Lung (tissue), 11 donors: ENCODE measurements at regions not wholly inside any gene's neighbourhood (a gene's known extent, or its start where the extent isn't known, plus 50 kb on each side); places are given as distances from the start of the nearest gene placed in this dataset.

Source experiments
- ATAC-seq: fragments of 200-7000 bp; cut with Tn5 transposase; one replicate; pipeline ENCODE4 v1.9.1; 2020; ENCODE audit warnings: moderate number of reproducible peaks; ENCODE audit not compliant: insufficient read depth, low FRiP score
- DNase-seq, 3 donors: peaks; one replicate each; pipeline ENCODE4 v3.0.0-alpha.2; 2013 to 2017
- H3K27ac ChIP-seq, 2 donors: one replicate each; pipeline ENCODE4 v1.5.1; 2013; ENCODE audit warnings: mild to moderate bottlenecking in 2 of 2, moderate library complexity in 2 of 2, control low read depth in 1 of 2, inconsistent platforms in 1 of 2, low read depth in 1 of 2, low read length in 1 of 2
- H3K27me3 ChIP-seq, 3 donors: one replicate each; pipeline ENCODE4 v1.5.1; 2013; ENCODE audit warnings: low read length in 2 of 3; ENCODE audit not compliant: control insufficient read depth in 3 of 3, insufficient read depth in 3 of 3
- H3K36me3 ChIP-seq, 4 donors: one replicate each; pipeline ENCODE4 v1.5.1; 2013; ENCODE audit warnings: low read length in 4 of 4, mild to moderate bottlenecking in 1 of 4, moderate library complexity in 1 of 4; ENCODE audit not compliant: control insufficient read depth in 4 of 4, insufficient read depth in 4 of 4
- H3K4me1 ChIP-seq, 5 donors: one replicate each; pipeline ENCODE4 v1.5.1; 2013; ENCODE audit warnings: low read length in 5 of 5, mild to moderate bottlenecking in 2 of 5, moderate library complexity in 1 of 5; ENCODE audit not compliant: control insufficient read depth in 5 of 5, insufficient read depth in 5 of 5
- H3K4me3 ChIP-seq: one replicate; pipeline ENCODE4 v1.5.1; 2013; ENCODE audit warnings: mild to moderate bottlenecking, control low read depth, moderate library complexity
- H3K9ac ChIP-seq, 2 donors: one replicate each; pipeline ENCODE4 v1.5.1; 2013; ENCODE audit warnings: low read length in 2 of 2, control low read depth in 1 of 2; ENCODE audit not compliant: insufficient read depth in 1 of 2
- H3K9me3 ChIP-seq, 4 donors: one replicate each; pipeline ENCODE4 v1.5.1; 2013; ENCODE audit warnings: low read length in 3 of 4, mild to moderate bottlenecking in 1 of 4, moderate library complexity in 1 of 4; ENCODE audit not compliant: control insufficient read depth in 4 of 4, insufficient read depth in 3 of 4
- WGBS, 2 donors: extraction: QIAGEN DNeasy Blood & Tissue Kit; methylation state at CpG; one replicate each; pipeline ENCODE4 v1.1.7; 2013; 5-methylcytosine and 5-hydroxymethylcytosine counted together
- TF ChIP-seq, protein P1 (sequence below): IDR thresholded peaks from 2 replicates; pipeline ENCODE4 v1.5.1; 2012; ENCODE audit warnings: mild to moderate bottlenecking; ENCODE audit errors: control extremely low read depth, extremely low read depth
- donor health status: control.
- donor health status: control.
- donor health status: Bipolar disorder and iron deficiency.
- donor health status: healthy.
- donor health status: DM: yes; HTN: yes; CAD: no.

DNA sequence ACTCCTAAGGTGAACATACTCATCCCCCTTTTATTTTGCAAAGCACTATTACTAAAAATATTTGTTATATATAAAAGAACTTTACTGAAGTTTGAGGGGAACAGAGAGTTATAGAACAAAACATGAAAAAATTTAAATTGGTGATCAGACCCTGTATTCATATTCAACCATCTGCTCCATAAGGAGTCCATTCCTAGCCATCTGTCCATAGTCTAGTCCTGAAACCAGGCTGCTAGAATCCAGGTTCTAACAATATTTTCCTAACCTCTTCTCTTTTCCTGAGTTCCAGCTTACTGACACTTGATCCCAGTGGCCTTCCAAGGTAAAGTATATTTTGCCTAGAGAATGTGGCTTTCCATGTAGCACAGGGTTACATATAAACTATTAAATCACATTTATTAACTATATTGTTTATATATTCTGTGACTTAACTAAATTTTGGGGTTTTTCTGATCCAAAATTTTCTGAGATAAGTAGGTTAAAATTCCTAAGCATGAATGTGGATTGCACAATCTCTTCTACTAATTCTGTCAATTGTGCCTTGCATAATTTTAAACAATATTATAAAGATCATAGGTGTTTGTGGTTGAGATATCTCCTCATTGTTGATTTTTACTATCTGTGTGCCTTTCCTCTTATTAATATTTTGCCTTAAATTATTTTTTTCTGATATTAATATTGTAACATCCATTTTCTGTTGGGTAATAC lies 137.6 kb upstream of the MAGI2 start:
- Histone ChIP-seq H3K27ac (no peak overlapping the region), H3K9me3 (no peaks in the 10 kb centered on the region), H3K4me1 (no peaks in the 10 kb centered on the region), H3K9ac (no peak overlapping the region), H3K4me3 (no peak overlapping the region), H3K27me3 (no peaks in the 10 kb centered on the region), H3K36me3 (no peaks in the 10 kb centered on the region)
- TF ChIP-seq, protein P1, sequence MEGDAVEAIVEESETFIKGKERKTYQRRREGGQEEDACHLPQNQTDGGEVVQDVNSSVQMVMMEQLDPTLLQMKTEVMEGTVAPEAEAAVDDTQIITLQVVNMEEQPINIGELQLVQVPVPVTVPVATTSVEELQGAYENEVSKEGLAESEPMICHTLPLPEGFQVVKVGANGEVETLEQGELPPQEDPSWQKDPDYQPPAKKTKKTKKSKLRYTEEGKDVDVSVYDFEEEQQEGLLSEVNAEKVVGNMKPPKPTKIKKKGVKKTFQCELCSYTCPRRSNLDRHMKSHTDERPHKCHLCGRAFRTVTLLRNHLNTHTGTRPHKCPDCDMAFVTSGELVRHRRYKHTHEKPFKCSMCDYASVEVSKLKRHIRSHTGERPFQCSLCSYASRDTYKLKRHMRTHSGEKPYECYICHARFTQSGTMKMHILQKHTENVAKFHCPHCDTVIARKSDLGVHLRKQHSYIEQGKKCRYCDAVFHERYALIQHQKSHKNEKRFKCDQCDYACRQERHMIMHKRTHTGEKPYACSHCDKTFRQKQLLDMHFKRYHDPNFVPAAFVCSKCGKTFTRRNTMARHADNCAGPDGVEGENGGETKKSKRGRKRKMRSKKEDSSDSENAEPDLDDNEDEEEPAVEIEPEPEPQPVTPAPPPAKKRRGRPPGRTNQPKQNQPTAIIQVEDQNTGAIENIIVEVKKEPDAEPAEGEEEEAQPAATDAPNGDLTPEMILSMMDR = no peak
- DNase-seq = no peak
- no peak for ATAC-seq

- DNase-seq (no peak), ATAC-seq (no peak)
- Histone ChIP-seq H3K27me3 (no peaks in the 10 kb centered on the region), H3K9me3 (no peaks in the 10 kb centered on the region), H3K36me3 (no peaks in the 10 kb centered on the region), H3K4me1 (no peaks in the 10 kb centered on the region), H3K9ac (no peak overlapping the region), H3K4me3 (no peak overlapping the region), H3K27ac (no peak overlapping the region)
- TF ChIP-seq, protein P1 = no peak
- WGBS, 2 donors = 91 to 95% methylated on average over 1 of the region's 1 CpG
These were observed 136.9 kb upstream of the MAGI2 start for GRCh38 chr7:79590391-79590790.

GRCh38 chr7:79570903-79571302 lies 117.4 kb upstream of the MAGI2 start:
- DNase-seq = no peak
- Histone ChIP-seq H3K4me1 (no peaks in the 10 kb centered on the region), H3K4me3 (no peak overlapping the region), H3K9me3 (peaks cover 0 to 5% (median 0%) of the 10 kb centered on the region in 4 donors), H3K36me3 (no peaks in the 10 kb centered on the region), H3K9ac (no peak overlapping the region), H3K27ac (no peak overlapping the region), H3K27me3 (no peaks in the 10 kb centered on the region)
- whole genome bisulfite sequencing, 2 donors = 68 to 97% methylated on average over 2 of the region's 2 CpGs
- TF ChIP-seq, protein P1 = no peak
- no peak for ATAC-seq
